Heart right ventricle (tissue), 16 donors: ENCODE measurements at regions not wholly inside any gene's neighbourhood (a gene's known extent, or its start where the extent isn't known, plus 50 kb on each side); places are given as distances from the start of the nearest gene placed in this dataset.

ENCODE experiments used
- ATAC-seq, 8 donors: fragments of 200-7000 bp; cut with Tn5 transposase; one replicate each; pipeline ENCODE4 v1.9.1; 2020; ENCODE audit warnings: mild to moderate bottlenecking in 8 of 8, moderate library complexity in 8 of 8, moderate number of reproducible peaks in 1 of 8
- DNase-seq, 2 donors: peaks; one replicate each; pipeline ENCODE4 v3.0.0-alpha.2; 2020
- H3K27ac ChIP-seq, 10 donors: fragments of 200-600 bp; sonication (generic) in 2 of 10; one replicate each; pipeline versions ENCODE4 v1.5.0 to v1.8.0; 2020 to 2022; ENCODE audit warnings: mild to moderate bottlenecking in 3 of 10
- H3K27me3 ChIP-seq, 7 donors: fragments of 200-600 bp; one replicate each; pipeline ENCODE4 v1.8.0; 2021 to 2022; ENCODE audit warnings: mild to moderate bottlenecking in 2 of 7
- H3K36me3 ChIP-seq, 9 donors: fragments of 200-600 bp; sonication (generic) in 1 of 9; one replicate each; pipeline versions ENCODE4 v1.5.0 to v1.8.0; 2020 to 2022; ENCODE audit warnings: mild to moderate bottlenecking in 2 of 9
- H3K4me1 ChIP-seq, 9 donors: fragments of 200-600 bp; sonication (generic) in 1 of 9; one replicate each; pipeline versions ENCODE4 v1.5.0 to v1.8.0; 2020 to 2022; ENCODE audit warnings: mild to moderate bottlenecking in 4 of 9
- H3K4me3 ChIP-seq, 10 donors: fragments of 200-600 bp; sonication (generic) in 2 of 10; one replicate each; pipeline versions ENCODE4 v1.5.0 to v1.8.0; 2020 to 2022; ENCODE audit warnings: mild to moderate bottlenecking in 7 of 10, moderate library complexity in 2 of 10
- H3K9me3 ChIP-seq, 11 donors: fragments of 200-600 bp in 10 of 11; sonication (generic) in 2 of 11; one replicate each; pipeline versions ENCODE4 v1.5.0 to v1.8.0; 2013 to 2022; ENCODE audit warnings: mild to moderate bottlenecking in 2 of 11, control low read depth in 1 of 11, moderate library complexity in 1 of 11
- WGBS, 2 donors: extraction: QIAGEN DNeasy Blood & Tissue Kit; methylation state at CpG; one replicate each; pipeline ENCODE4 v1.1.7; 2013; ENCODE audit warnings: inconsistent platforms in 1 of 2; 5-methylcytosine and 5-hydroxymethylcytosine counted together
- intact Hi-C, 10 donors: fragments of 100-400 bp; cut with DNase I; formaldehyde crosslinking; loops; one replicate each; pipeline versions ENCODE4 v1.11.1 to v1.14.2; 2022
- TF ChIP-seq, protein P1 (sequence below), 9 donors: fragments of 200-600 bp; sonication (generic) in 2 of 9; IDR thresholded peaks; one replicate each; pipeline versions ENCODE4 v1.5.0 to v1.8.0; 2021 to 2022; ENCODE audit warnings: antibody characterized with exemption in 9 of 9, mild to moderate bottlenecking in 5 of 9, moderate library complexity in 1 of 9
- donor health status: Arrhythmogenic right ventricular cardiomyopathy.
- donor health status: ischemic (EF 13 %, LVEDD 7.1; RV severe dilation, severe dysfunction).
- donor health status: healthy with polysubstance abuse.
- donor health status: DM: no; HTN: yes; CAD: no.
- donor health status: DM: no; HTN: no; CAD: no.
- donor health status: ischemic (EF 25% LVEDD 6.9; RV normal size, moderate dysfunction).
- donor health status: ischemic (EF 25% LVEDD 5.7; RV mildly dilated, moderate dysfunction).
- donor health status: healthy.
- donor health status: DM: yes; HTN: yes; CAD: no.
- donor health status: Ischemic cardiomyopathy.
- donor health status: ischemic (EF 35%, LVEDD 5.7; RV mildly dilated, moderate dysfunction).
- donor health status: nonischemic (EF 11% LVEDD 7.7; RV severe dilation, severe dysfunction).
- donor health status: DM: yes; HTN: yes; CAD: no.
- donor health status: PGD.
- donor health status: ischemic (EF 29% LVEDD 5.4; RV normal size, mild dysfunction).
- donor health status: nonischemic (EF 23%, LVEDD 6.1; RV moderate dilation, normal function).

DNA sequence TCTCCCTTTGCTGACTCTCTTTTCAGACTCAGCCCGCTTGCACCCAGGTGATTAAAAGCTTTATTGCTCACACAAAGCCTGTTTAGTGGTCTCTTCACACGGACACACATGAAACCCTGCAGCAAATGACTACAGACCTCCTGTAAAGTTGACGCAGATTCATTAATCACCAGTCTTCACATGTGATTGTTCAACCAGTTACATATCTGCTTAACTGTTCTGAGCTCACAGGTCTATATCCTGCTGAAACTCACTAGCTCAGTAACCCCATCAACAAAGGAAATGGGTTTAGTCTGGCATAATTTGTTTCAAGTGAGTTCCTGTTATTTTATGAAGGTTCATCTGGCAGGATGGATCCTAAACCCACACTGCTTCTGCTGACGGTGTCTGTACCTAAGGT lies 68.4 kb upstream of the GJA8 start:
- Histone ChIP-seq H3K36me3 (no peaks in the 10 kb centered on the region), H3K4me1 (no peaks in the 10 kb centered on the region), H3K4me3 (no peak overlapping the region), H3K27ac (no peak overlapping the region), H3K9me3 (no peaks in the 10 kb centered on the region), H3K27me3 (no peaks in the 10 kb centered on the region)
- intact Hi-C loops = loop anchor here in 1 of 10 donors (5.0 kb wide), 1 partner anchor 47 kb away; no protein-coding TSS in a partner anchor
- no peak for DNase-seq
- TF ChIP-seq, protein P1, sequence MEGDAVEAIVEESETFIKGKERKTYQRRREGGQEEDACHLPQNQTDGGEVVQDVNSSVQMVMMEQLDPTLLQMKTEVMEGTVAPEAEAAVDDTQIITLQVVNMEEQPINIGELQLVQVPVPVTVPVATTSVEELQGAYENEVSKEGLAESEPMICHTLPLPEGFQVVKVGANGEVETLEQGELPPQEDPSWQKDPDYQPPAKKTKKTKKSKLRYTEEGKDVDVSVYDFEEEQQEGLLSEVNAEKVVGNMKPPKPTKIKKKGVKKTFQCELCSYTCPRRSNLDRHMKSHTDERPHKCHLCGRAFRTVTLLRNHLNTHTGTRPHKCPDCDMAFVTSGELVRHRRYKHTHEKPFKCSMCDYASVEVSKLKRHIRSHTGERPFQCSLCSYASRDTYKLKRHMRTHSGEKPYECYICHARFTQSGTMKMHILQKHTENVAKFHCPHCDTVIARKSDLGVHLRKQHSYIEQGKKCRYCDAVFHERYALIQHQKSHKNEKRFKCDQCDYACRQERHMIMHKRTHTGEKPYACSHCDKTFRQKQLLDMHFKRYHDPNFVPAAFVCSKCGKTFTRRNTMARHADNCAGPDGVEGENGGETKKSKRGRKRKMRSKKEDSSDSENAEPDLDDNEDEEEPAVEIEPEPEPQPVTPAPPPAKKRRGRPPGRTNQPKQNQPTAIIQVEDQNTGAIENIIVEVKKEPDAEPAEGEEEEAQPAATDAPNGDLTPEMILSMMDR (IDR thresholded peaks at IDR 0.05) = no peak
- no peak for ATAC-seq
- 64 to 74% methylated on average over 4 of the region's 4 CpGs for WGBS, 2 donors

DNA sequence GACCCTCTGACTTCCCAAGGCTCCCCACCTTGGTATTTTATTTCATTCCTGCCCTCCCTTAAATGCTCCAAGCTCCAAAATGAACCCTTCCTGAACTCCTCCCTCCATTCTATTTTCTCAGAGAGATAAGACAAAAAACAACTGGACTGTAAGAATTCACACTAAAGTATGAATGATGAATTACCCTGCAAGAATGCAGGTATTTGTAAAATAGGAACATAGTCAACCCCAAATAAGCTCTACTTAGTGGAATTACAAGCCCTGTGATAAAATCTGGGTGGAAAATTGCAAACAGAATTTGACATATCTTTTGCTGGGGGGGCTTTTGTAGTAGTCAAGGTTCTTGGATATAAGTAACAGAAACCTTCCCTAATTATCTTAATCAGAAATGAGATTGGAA lies 67.8 kb upstream of the GJA8 start:
- TF ChIP-seq, protein P1 (IDR thresholded peaks at IDR 0.05) = no peak
- no peak for DNase-seq
- intact Hi-C loops = loop anchor here in 1 of 10 donors (5.0 kb wide), 1 partner anchor 48 kb away; no protein-coding TSS in a partner anchor

DNA sequence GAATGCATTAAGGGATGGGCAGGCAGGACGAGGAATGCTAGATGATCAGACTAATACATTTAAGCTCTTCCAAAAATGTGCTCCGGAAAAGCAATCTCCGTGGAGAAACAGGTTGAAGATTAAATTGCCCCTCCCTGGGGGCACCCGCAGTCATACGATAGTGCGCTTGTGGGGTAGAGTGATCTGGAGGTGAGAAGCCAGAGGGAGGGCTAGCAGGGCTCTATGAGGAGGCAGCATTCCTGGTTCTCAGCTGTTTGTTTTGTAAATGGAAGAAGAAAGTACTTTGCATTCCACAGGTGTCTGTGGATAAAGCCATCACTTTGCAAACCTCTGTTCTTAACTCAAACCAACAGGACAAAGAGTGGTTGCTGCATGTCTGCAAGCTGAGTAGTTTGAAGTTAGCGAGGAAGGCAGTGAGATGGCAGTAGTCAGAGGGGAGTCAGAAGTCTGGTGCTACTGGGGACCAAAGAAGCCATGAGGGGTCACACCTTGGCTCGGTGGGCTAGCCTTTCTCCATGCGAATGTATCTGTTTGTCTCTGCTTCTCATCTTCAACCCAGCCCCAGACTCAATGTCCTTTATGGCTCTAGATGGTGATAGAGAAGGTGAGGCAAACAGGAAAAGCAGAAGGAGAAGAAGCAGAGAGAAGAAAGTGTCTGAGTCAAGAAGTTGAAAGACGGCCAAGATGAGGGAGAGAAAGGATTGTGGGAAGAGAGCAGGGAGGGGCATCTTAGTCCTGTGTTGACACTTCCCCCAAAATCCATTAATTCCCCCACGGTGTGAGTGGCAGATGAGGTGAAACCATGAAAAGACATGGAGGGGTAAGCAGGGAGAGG lies 65.2 kb upstream of the GJA8 start:
- ATAC-seq (no peak), DNase-seq (no peak)
- H3K36me3 ChIP-seq = no peaks in the 10 kb centered on the region
- WGBS, 2 donors = 63 to 67% methylated on average over 11 of the region's 11 CpGs
- no peaks in the 10 kb centered on the region for H3K27me3 ChIP-seq
- no peak overlapping the region for H3K4me3 ChIP-seq
- no peaks in the 10 kb centered on the region for H3K4me1 ChIP-seq
- TF ChIP-seq, protein P1 (IDR thresholded peaks at IDR 0.05) = no peak
- intact Hi-C loops = no loop called here
- H3K27ac ChIP-seq = no peak overlapping the region
- H3K9me3 ChIP-seq = no peaks in the 10 kb centered on the region

More for the DNA sequence above, 67.8 kb upstream of the GJA8 start:
- Histone ChIP-seq H3K36me3 (no peaks in the 10 kb centered on the region), H3K4me3 (no peak overlapping the region), H3K27ac (no peak overlapping the region), H3K9me3 (no peaks in the 10 kb centered on the region), H3K27me3 (no peaks in the 10 kb centered on the region), H3K4me1 (no peaks in the 10 kb centered on the region)
- no peak for ATAC-seq

DNA sequence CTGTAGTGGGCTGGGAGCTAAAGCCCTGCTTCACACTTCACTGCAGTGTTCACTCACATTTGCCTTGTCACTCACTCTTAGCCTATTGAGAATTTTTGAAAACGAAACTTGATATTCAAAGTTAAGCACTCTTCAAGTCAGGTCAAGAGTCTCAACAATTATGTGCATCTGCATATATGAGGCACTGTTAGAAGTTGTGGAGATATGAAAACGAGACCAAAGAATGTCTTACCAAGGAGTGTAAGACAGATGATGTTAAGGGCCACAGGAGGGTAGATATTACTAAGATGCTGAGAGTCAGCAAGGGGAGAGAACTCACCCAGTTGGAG lies 64.7 kb upstream of the GJA8 start:
- DNase-seq (no peak), ATAC-seq (no peak)

More for the DNA sequence above, 64.7 kb upstream of the GJA8 start:
- H3K27ac ChIP-seq = no peak overlapping the region
- intact Hi-C loops = no loop called here
- no peak overlapping the region for H3K4me3 ChIP-seq
- H3K36me3 ChIP-seq = no peaks in the 10 kb centered on the region
- WGBS, 2 donors = 60 to 62% methylated on average over 2 of the region's 2 CpGs
- no peaks in the 10 kb centered on the region for H3K9me3 ChIP-seq
- H3K27me3 ChIP-seq = no peaks in the 10 kb centered on the region
- no peaks in the 10 kb centered on the region for H3K4me1 ChIP-seq
- TF ChIP-seq, protein P1 (IDR thresholded peaks at IDR 0.05) = no peak
